Liver (tissue), 3 donors: ENCODE measurements at regions not wholly inside any gene's neighbourhood (a gene's known extent, or its start where the extent isn't known, plus 50 kb on each side); places are given as distances from the start of the nearest gene placed in this dataset.

Experiments used
- ATF3 ChIP-seq: IDR thresholded peaks from 2 replicates; pipeline ENCODE4 v1.6.1; 2016; ENCODE audit warnings: antibody characterized with exemption
- CTCF ChIP-seq: fragments of 150-350 bp; IDR thresholded peaks from 2 replicates; pipeline ENCODE4 v1.5.1; 2017; ENCODE audit warnings: improper control_type of control experiment, low read depth, low read length; ENCODE audit not compliant: missing input control
- EGR1 ChIP-seq, 2 donors: IDR thresholded peaks; 2 replicates each; pipeline ENCODE4 v1.6.1; 2016 to 2018; ENCODE audit warnings: antibody characterized with exemption in 2 of 2, low read depth in 2 of 2
- GABPA ChIP-seq, 2 donors: IDR thresholded peaks in 1 of 2; conservative IDR thresholded peaks in 1 of 2; 2 replicates each; pipeline ENCODE4 v1.6.1; 2016; ENCODE audit warnings: antibody characterized with exemption in 2 of 2, mild to moderate bottlenecking in 1 of 2, moderate library complexity in 1 of 2
- HNF4A ChIP-seq, 2 donors: conservative IDR thresholded peaks; 2 replicates each; pipeline ENCODE4 v1.6.1; 2016; ENCODE audit warnings: antibody characterized with exemption in 2 of 2, mild to moderate bottlenecking in 2 of 2
- JUND ChIP-seq, 2 donors: IDR thresholded peaks; 2 replicates each; pipeline ENCODE4 v1.6.1; 2016; ENCODE audit warnings: antibody characterized with exemption in 2 of 2
- RAD21 ChIP-seq, 2 donors: IDR thresholded peaks; 2 replicates each; pipeline ENCODE4 v1.6.1; 2016; ENCODE audit warnings: antibody characterized with exemption in 2 of 2, mild to moderate bottlenecking in 2 of 2
- REST ChIP-seq: IDR thresholded peaks from 2 replicates; pipeline ENCODE4 v1.6.1; 2016; ENCODE audit warnings: antibody characterized with exemption, mild to moderate bottlenecking
- RXRA ChIP-seq, 2 donors: IDR thresholded peaks; 2 replicates each; pipeline ENCODE4 v1.6.1; 2017 to 2018; ENCODE audit warnings: antibody characterized with exemption in 2 of 2, mild to moderate bottlenecking in 1 of 2
- SP1 ChIP-seq: IDR thresholded peaks from 2 replicates; pipeline ENCODE4 v1.6.1; 2018; ENCODE audit warnings: antibody characterized with exemption, mild to moderate bottlenecking
- TAF1 ChIP-seq: conservative IDR thresholded peaks from 2 replicates; pipeline ENCODE4 v1.6.1; 2016; ENCODE audit warnings: antibody characterized with exemption, mild to moderate bottlenecking
- YY1 ChIP-seq: IDR thresholded peaks from 2 replicates; pipeline ENCODE4 v1.6.1; 2016; ENCODE audit warnings: antibody characterized with exemption, mild to moderate bottlenecking
- ZBTB33 ChIP-seq: IDR thresholded peaks from 2 replicates; pipeline ENCODE4 v1.6.1; 2016; ENCODE audit warnings: antibody characterized with exemption
- TF ChIP-seq, protein P1 (sequence below): IDR thresholded peaks from 2 replicates; pipeline ENCODE4 v1.6.1; 2016; ENCODE audit warnings: antibody characterized with exemption
- donor health status: healthy.
- donor health status: healthy.

GRCh38 chr2:193537531-193537930 lies 1342.8 kb upstream of the TMEFF2 start:
- no peak for TF ChIP-seq CTCF
- no peak for TF ChIP-seq RAD21 (IDR thresholded peaks at IDR 0.05)
- no peak for TF ChIP-seq REST
- TF ChIP-seq ZBTB33, result no peak
- no peak for TF ChIP-seq SP1
- TF ChIP-seq EGR1 (IDR thresholded peaks at IDR 0.05; ENCODE audit: low read depth in 2 of 2), result no peak
- TF ChIP-seq TAF1, result no peak
- no peak for TF ChIP-seq GABPA (IDR thresholded peaks at IDR 0.05 in 1 of 2, conservative IDR thresholded peaks at IDR 0.05 in 1 of 2)
- no peak for TF ChIP-seq HNF4A (conservative IDR thresholded peaks at IDR 0.05)
- TF ChIP-seq JUND (IDR thresholded peaks at IDR 0.05), result no peak
- TF ChIP-seq, protein P1, sequence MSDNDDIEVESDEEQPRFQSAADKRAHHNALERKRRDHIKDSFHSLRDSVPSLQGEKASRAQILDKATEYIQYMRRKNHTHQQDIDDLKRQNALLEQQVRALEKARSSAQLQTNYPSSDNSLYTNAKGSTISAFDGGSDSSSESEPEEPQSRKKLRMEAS, result no peak
- no peak for TF ChIP-seq ATF3
- no peak for TF ChIP-seq YY1
- TF ChIP-seq RXRA (IDR thresholded peaks at IDR 0.05), result no peak
